HFFc6 (cell line): ENCODE measurements at regions not wholly inside any gene's neighbourhood (a gene's known extent, or its start where the extent isn't known, plus 50 kb on each side); places are given as distances from the start of the nearest gene placed in this dataset.

ENCODE experiments used
- DNase-seq: peaks from one replicate; pipeline ENCODE4 v3.0.0-alpha.2; 2018
- H3K27ac Mint-ChIP-seq: 2 replicates; pipeline ENCODE4 v1.8.0; 2020; ENCODE audit warnings: mild to moderate bottlenecking, mixed read lengths
- H3K27me3 Mint-ChIP-seq: 2 replicates; pipeline ENCODE4 v1.8.0; 2021; ENCODE audit warnings: mild to moderate bottlenecking, moderate library complexity, mixed read lengths; ENCODE audit not compliant: insufficient read depth
- H3K36me3 Mint-ChIP-seq: 2 replicates; pipeline ENCODE4 v1.8.0; 2021; ENCODE audit warnings: low read depth, mixed read lengths
- H3K4me1 Mint-ChIP-seq: 2 replicates; pipeline ENCODE4 v1.8.0; 2020; ENCODE audit warnings: low read depth, mixed read lengths
- H3K4me3 Mint-ChIP-seq: 2 replicates; pipeline ENCODE4 v1.8.0; 2020; ENCODE audit warnings: mild to moderate bottlenecking, moderate library complexity, mixed read lengths
- H3K9me3 Mint-ChIP-seq: 2 replicates; pipeline ENCODE4 v1.8.0; 2020; ENCODE audit warnings: mild to moderate bottlenecking, mixed read lengths
- TF ChIP-seq, protein P1 (sequence below): fragments of 200-600 bp; sonication (generic); IDR thresholded peaks from 2 replicates; pipeline ENCODE4 v1.5.0; 2021; ENCODE audit warnings: antibody characterized with exemption, mild to moderate bottlenecking

GRCh38 chr2:6111781-6112261 lies 419.6 kb downstream of the SOX11 start:
- H3K4me1 Mint-ChIP-seq: no peaks in the 10 kb centered on the region
- TF ChIP-seq, protein P1, sequence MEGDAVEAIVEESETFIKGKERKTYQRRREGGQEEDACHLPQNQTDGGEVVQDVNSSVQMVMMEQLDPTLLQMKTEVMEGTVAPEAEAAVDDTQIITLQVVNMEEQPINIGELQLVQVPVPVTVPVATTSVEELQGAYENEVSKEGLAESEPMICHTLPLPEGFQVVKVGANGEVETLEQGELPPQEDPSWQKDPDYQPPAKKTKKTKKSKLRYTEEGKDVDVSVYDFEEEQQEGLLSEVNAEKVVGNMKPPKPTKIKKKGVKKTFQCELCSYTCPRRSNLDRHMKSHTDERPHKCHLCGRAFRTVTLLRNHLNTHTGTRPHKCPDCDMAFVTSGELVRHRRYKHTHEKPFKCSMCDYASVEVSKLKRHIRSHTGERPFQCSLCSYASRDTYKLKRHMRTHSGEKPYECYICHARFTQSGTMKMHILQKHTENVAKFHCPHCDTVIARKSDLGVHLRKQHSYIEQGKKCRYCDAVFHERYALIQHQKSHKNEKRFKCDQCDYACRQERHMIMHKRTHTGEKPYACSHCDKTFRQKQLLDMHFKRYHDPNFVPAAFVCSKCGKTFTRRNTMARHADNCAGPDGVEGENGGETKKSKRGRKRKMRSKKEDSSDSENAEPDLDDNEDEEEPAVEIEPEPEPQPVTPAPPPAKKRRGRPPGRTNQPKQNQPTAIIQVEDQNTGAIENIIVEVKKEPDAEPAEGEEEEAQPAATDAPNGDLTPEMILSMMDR: no peak
- peaks cover 3% of the 10 kb centered on the region; the same call in 1 of the 2 replicates for H3K36me3 Mint-ChIP-seq
- peaks cover 37% of the 10 kb centered on the region for H3K9me3 Mint-ChIP-seq
- H3K4me3 Mint-ChIP-seq: no peak overlapping the region
- H3K27me3 Mint-ChIP-seq: peaks cover 3% of the 10 kb centered on the region; the same call in 1 of the 2 replicates
- no peak overlapping the region for H3K27ac Mint-ChIP-seq
- DNase-seq: no peak

- Mint-ChIP-seq H3K4me3 (no peak overlapping the region), H3K36me3 (peaks cover 3% of the 10 kb centered on the region; the same call in 1 of the 2 replicates), H3K9me3 (peaks cover 47% of the 10 kb centered on the region), H3K4me1 (no peaks in the 10 kb centered on the region), H3K27ac (no peak overlapping the region), H3K27me3 (peaks cover 2% of the 10 kb centered on the region; the same call in 1 of the 2 replicates)
- TF ChIP-seq, protein P1: no peak
- no peak for DNase-seq
Measured at GRCh38 chr2:6113786-6114185, 421.6 kb downstream of the SOX11 start.

- no peak overlapping the region for H3K4me3 Mint-ChIP-seq
- H3K9me3 Mint-ChIP-seq: peaks cover 38% of the 10 kb centered on the region
- no peak overlapping the region for H3K27ac Mint-ChIP-seq
- no peaks in the 10 kb centered on the region for H3K36me3 Mint-ChIP-seq
- no peaks in the 10 kb centered on the region for H3K4me1 Mint-ChIP-seq
- TF ChIP-seq, protein P1: no peak
- no peaks in the 10 kb centered on the region; the same call in 1 of the 2 replicates for H3K27me3 Mint-ChIP-seq
- no peak for DNase-seq
Measured at GRCh38 chr2:6127718-6128117, 435.5 kb downstream of the SOX11 start.

- no peak overlapping the region for H3K4me3 Mint-ChIP-seq
Measured at GRCh38 chr2:6139142-6139541, 447.0 kb downstream of the SOX11 start.

DNA sequence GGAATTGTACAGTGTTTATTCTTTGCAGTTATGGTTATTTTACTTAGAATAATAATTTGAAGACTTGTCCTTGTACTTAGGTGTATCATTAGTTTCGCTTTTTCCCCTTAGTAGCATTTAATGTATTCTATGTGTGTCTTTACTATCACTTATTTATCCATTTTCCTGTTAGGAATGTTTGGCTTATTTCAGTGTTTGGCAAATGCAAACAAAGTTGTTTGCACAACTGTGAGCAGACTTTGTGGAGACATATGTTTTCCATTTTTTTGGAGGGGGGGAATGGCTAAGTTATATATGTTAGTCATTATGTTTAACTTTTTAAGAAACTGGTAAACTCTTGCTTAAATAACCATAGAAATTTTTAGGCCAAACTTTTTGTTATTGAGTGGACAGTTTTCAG lies 447.7 kb downstream of the SOX11 start:
- TF ChIP-seq, protein P1: no peak
- H3K9me3 Mint-ChIP-seq: peaks cover 30% of the 10 kb centered on the region
- H3K4me1 Mint-ChIP-seq: no peaks in the 10 kb centered on the region
- H3K4me3 Mint-ChIP-seq: no peak overlapping the region
- H3K36me3 Mint-ChIP-seq: peaks cover 1% of the 10 kb centered on the region; the same call in 1 of the 2 replicates
- H3K27me3 Mint-ChIP-seq: 0 out of 2 replicates have a peak, but pooled peaks cover 2% of the 10 kb centered on the region
- no peak for DNase-seq
- H3K27ac Mint-ChIP-seq: no peak overlapping the region

More at GRCh38 chr2:6139142-6139541, 447.0 kb downstream of the SOX11 start:
- Mint-ChIP-seq H3K36me3 (no peaks in the 10 kb centered on the region), H3K4me1 (no peaks in the 10 kb centered on the region), H3K27me3 (0 out of 2 replicates have a peak, but pooled peaks cover 2% of the 10 kb centered on the region), H3K9me3 (peaks cover 30% of the 10 kb centered on the region), H3K27ac (no peak overlapping the region)
- TF ChIP-seq, protein P1: no peak
- DNase-seq: no peak
